Subcutaneous abdominal adipose tissue (tissue), 5 donors: ENCODE measurements at regions not wholly inside any gene's neighbourhood (a gene's known extent, or its start where the extent isn't known, plus 50 kb on each side); places are given as distances from the start of the nearest gene placed in this dataset.

Experiments
- H3K27ac ChIP-seq: one replicate; pipeline ENCODE4 v1.7.0; 2013; ENCODE audit warnings: low read depth, mild to moderate bottlenecking, inconsistent platforms, low read length, moderate library complexity
- H3K27me3 ChIP-seq, 5 donors: one replicate each; pipeline ENCODE4 v1.7.0; 2013; ENCODE audit warnings: low read length in 5 of 5, inconsistent platforms in 1 of 5; ENCODE audit not compliant: control insufficient read depth in 5 of 5, insufficient read depth in 4 of 5
- H3K36me3 ChIP-seq, 5 donors: one replicate each; pipeline ENCODE4 v1.7.0; 2013; ENCODE audit warnings: low read length in 5 of 5; ENCODE audit not compliant: control insufficient read depth in 5 of 5, insufficient read depth in 5 of 5
- H3K4me1 ChIP-seq, 5 donors: one replicate each; pipeline ENCODE4 v1.7.0; 2013; ENCODE audit warnings: low read length in 5 of 5, mild to moderate bottlenecking in 3 of 5, moderate library complexity in 1 of 5; ENCODE audit not compliant: control insufficient read depth in 5 of 5, insufficient read depth in 5 of 5
- H3K4me3 ChIP-seq, 5 donors: one replicate each; pipeline ENCODE4 v1.7.0; 2013; ENCODE audit warnings: low read length in 5 of 5, low read depth in 1 of 5
- H3K9ac ChIP-seq, 5 donors: one replicate each; pipeline ENCODE4 v1.7.0; 2013; ENCODE audit warnings: low read length in 5 of 5, mild to moderate bottlenecking in 4 of 5, moderate library complexity in 3 of 5
- H3K9me3 ChIP-seq, 5 donors: one replicate each; pipeline ENCODE4 v1.7.0; 2013; ENCODE audit warnings: low read length in 5 of 5; ENCODE audit not compliant: control insufficient read depth in 5 of 5
- donor health status: healthy.
- donor health status: healthy.
- donor health status: healthy.
- donor health status: healthy.
- donor health status: healthy.

- no peaks in the 10 kb centered on the region for H3K9me3 ChIP-seq
- peaks cover 0 to 6% (median 0%) of the 10 kb centered on the region in 5 donors for H3K36me3 ChIP-seq
- peak overlapping the region; percentile 59 to 96 (median 91) for H3K9ac ChIP-seq
- H3K27me3 ChIP-seq = peaks cover 0 to 5% (median 0%) of the 10 kb centered on the region in 5 donors
- H3K27ac ChIP-seq = peak overlapping the region; percentile 97
- peaks cover 8 to 56% (median 51%) of the 10 kb centered on the region in 5 donors for H3K4me1 ChIP-seq
- peak overlapping the region; percentile 81 to 99 (median 90) for H3K4me3 ChIP-seq
Measured at GRCh38 chr13:50123002-50123401, 107.8 kb downstream of the KCNRG start.

GRCh38 chr13:50123515-50123861 is 108.2 kb downstream of the KCNRG start:
- Histone ChIP-seq H3K36me3 (peaks cover 0 to 6% (median 0%) of the 10 kb centered on the region in 5 donors), H3K27me3 (peaks cover 0 to 6% (median 2%) of the 10 kb centered on the region in 5 donors), H3K9me3 (no peaks in the 10 kb centered on the region), H3K4me1 (peaks cover 8 to 58% (median 52%) of the 10 kb centered on the region in 5 donors), H3K27ac (peak overlapping the region; percentile 97), H3K4me3 (peak overlapping the region; percentile 81 to 99 (median 90)), H3K9ac (peak overlapping the region; percentile 59 to 96 (median 91))

GRCh38 chr13:50123862-50124535 is 108.8 kb downstream of the KCNRG start:
- Histone ChIP-seq H3K27ac (peak overlapping the region; percentile 97), H3K27me3 (peaks cover 0 to 12% (median 3%) of the 10 kb centered on the region in 5 donors), H3K4me3 (peak overlapping the region; percentile 81 to 99 (median 90)), H3K4me1 (peaks cover 8 to 58% (median 52%) of the 10 kb centered on the region in 5 donors), H3K36me3 (peaks cover 0 to 6% (median 0%) of the 10 kb centered on the region in 5 donors), H3K9ac (peak overlapping the region; percentile 59 to 96 (median 91)), H3K9me3 (no peaks in the 10 kb centered on the region)

- peak overlapping the region; percentile 73 to 99 (median 96) for H3K4me3 ChIP-seq
- H3K27ac ChIP-seq = peak overlapping the region; percentile 97
- peaks cover 0 to 19% (median 3%) of the 10 kb centered on the region in 5 donors for H3K27me3 ChIP-seq
- H3K9me3 ChIP-seq = no peaks in the 10 kb centered on the region
- H3K4me1 ChIP-seq = peaks cover 8 to 65% (median 56%) of the 10 kb centered on the region in 5 donors
- peaks cover 0 to 6% (median 0%) of the 10 kb centered on the region in 5 donors for H3K36me3 ChIP-seq
- H3K9ac ChIP-seq = peak overlapping the region; percentile 56 to 99 (median 88)
Measured at GRCh38 chr13:50124536-50125303, 109.5 kb downstream of the KCNRG start.

GRCh38 chr13:50125304-50125553 is 110.0 kb downstream of the KCNRG start:
- Histone ChIP-seq H3K27ac (peak overlapping the region; percentile 97), H3K36me3 (peaks cover 0 to 6% (median 0%) of the 10 kb centered on the region in 5 donors), H3K27me3 (peaks cover 0 to 21% (median 3%) of the 10 kb centered on the region in 5 donors), H3K4me1 (peaks cover 8 to 70% (median 60%) of the 10 kb centered on the region in 5 donors), H3K4me3 (peak overlapping the region; percentile 73 to 99 (median 96)), H3K9me3 (no peaks in the 10 kb centered on the region), H3K9ac (peak overlapping the region; percentile 56 to 99 (median 88))

GRCh38 chr13:50125554-50126262 is 110.5 kb downstream of the KCNRG start:
- Histone ChIP-seq H3K4me3 (peak overlapping the region; percentile 76 to 99 (median 96)), H3K27ac (peak overlapping the region; percentile 97), H3K36me3 (peaks cover 0 to 6% (median 0%) of the 10 kb centered on the region in 5 donors), H3K4me1 (peaks cover 8 to 75% (median 61%) of the 10 kb centered on the region in 5 donors), H3K27me3 (peaks cover 0 to 26% (median 3%) of the 10 kb centered on the region in 5 donors), H3K9me3 (no peaks in the 10 kb centered on the region), H3K9ac (peak overlapping the region in 4 of 5 donors; percentile 72 to 90 (median 84))

GRCh38 chr13:50126263-50126992 is 111.2 kb downstream of the KCNRG start:
- H3K36me3 ChIP-seq = peaks cover 0 to 4% (median 0%) of the 10 kb centered on the region in 5 donors
- H3K27me3 ChIP-seq = peaks cover 0 to 28% (median 3%) of the 10 kb centered on the region in 5 donors
- no peaks in the 10 kb centered on the region for H3K9me3 ChIP-seq
- peak overlapping the region; percentile 97 for H3K27ac ChIP-seq
- H3K4me1 ChIP-seq = peaks cover 8 to 79% (median 68%) of the 10 kb centered on the region in 5 donors
- peak overlapping the region in 4 of 5 donors; percentile 72 to 80 (median 76) for H3K9ac ChIP-seq
- H3K4me3 ChIP-seq = peak overlapping the region; percentile 76 to 99 (median 96)

- peaks cover 8 to 73% (median 63%) of the 10 kb centered on the region in 5 donors for H3K4me1 ChIP-seq
- H3K4me3 ChIP-seq = peak overlapping the region; percentile 63 to 99 (median 86)
- H3K27me3 ChIP-seq = peaks cover 3 to 35% (median 5%) of the 10 kb centered on the region in 5 donors
- peak overlapping the region; percentile 97 for H3K27ac ChIP-seq
- H3K9me3 ChIP-seq = no peaks in the 10 kb centered on the region
- peak overlapping the region in 3 of 5 donors; percentile 48 to 80 (median 72) for H3K9ac ChIP-seq
- no peaks in the 10 kb centered on the region for H3K36me3 ChIP-seq
Measured at GRCh38 chr13:50126993-50127725, 111.9 kb downstream of the KCNRG start.
